GM21447 (cell line): ENCODE measurements at regions not wholly inside any gene's neighbourhood (a gene's known extent, or its start where the extent isn't known, plus 50 kb on each side); places are given as distances from the start of the nearest gene placed in this dataset.

Experiments
- ATAC-seq: cut with Tn5 transposase; IDR thresholded peaks from one replicate; pipeline ENCODE4 v1.9.1; 2021; ENCODE audit not compliant: unreplicated experiment

DNA sequence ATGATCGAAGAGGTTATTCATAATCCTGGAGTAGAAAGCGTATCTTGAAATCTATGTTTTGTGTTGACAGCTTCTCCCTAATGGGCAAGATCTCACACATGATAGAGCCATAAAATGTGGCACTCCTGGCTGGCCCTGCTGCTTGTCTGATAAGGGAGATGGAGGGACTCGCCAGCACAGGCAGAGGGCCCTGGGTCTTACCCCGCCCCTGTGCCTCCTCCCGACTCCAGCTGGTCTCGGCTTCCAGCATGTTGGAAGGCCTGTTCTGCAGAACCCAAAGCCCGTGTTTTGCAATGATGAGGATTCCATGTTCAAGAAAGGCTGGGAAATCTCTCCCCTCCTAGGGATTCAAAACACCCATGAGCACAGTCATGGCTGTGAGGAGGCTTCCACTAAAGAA, 106.7 kb upstream of the SDK2 start:
- no peak for ATAC-seq

- no peak for ATAC-seq
Measured at GRCh38 chr17:73753751-73754496, 109.7 kb upstream of the SDK2 start.

DNA sequence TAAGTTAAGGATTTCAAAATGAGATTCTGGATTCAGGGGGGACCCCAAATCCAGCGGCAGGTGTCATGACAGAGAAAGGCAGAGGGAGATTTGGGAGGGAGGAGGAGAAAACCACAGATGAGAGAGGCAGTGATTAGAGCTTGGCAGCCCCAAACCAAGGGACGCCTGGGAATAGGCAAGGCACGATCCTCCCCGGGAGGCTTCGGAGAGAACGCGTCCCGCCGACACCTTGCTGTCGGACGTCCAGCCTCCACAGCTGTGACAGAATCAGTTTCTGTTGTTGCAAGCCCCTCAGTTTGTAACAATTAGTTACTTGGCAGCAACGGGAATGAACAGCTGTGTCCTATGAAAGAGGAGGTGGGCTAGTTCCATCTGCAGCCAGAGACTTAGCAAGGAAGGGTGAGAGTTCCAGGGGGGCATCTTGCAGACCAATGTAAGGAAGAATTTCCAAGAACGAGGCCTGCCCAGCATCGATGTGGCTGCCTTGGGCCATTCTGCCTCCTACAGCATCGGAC, 110.7 kb upstream of the SDK2 start:
- ATAC-seq, result no peak

- no peak for ATAC-seq
Measured at GRCh38 chr17:73757420-73757819, 113.2 kb upstream of the SDK2 start.

DNA sequence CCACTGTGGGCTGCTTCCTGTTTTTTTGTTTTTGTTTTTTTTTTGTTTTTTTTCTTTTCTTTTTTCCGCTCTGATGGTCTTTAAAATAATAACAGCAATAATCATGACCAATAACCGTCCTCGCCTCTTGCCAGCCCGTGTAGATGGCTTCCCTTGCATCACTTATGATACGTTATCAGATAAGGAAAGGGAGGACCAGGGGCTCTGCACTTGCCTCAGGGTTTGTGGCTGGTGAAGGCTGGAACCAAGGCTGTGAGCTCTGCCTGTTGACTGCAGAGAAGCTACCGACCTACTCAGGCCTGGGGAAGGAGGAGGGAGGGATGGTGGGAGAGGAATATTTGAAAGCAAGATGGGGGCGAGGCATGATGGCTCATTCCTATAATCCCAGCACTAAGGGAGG, 114.0 kb upstream of the SDK2 start:
- no peak for ATAC-seq

DNA sequence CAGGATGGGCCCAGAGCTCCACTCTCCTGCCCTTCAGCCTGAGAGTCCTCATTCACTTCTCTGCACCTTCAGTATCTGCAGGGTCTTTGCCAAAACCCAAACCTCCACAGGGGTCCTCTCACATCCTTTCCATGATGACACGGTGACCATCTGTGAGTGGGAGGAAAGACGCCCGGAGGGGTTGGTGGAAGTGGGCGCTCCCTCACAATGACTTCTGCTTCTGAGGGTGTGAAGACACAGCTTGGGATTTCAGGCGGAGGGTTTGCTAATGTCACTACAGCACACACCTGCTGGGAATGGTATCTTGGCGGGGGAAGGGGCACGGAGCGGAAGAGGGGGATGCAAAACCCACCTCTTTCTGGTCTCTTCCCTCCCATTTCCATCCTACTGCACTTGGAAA, 115.1 kb upstream of the SDK2 start:
- no peak for ATAC-seq

- ATAC-seq, result no peak
Measured at GRCh38 chr17:73759734-73760438, 115.6 kb upstream of the SDK2 start.

DNA sequence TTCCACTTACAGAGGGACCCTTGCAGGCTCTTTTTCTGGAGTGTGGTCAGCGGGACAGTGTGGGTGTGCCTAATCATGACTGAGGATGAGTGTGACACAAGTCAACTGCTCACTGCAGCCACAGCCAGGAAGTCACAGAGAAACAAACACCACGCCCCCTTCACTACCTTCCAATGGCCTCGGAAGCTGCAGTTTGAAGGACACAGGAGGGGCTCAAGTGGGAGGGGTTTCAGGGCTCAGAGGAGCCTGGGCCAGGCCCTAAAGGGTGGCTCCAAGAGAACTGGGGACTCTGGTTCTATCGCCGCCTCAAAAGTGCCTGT, 116.2 kb upstream of the SDK2 start:
- no peak for ATAC-seq

DNA sequence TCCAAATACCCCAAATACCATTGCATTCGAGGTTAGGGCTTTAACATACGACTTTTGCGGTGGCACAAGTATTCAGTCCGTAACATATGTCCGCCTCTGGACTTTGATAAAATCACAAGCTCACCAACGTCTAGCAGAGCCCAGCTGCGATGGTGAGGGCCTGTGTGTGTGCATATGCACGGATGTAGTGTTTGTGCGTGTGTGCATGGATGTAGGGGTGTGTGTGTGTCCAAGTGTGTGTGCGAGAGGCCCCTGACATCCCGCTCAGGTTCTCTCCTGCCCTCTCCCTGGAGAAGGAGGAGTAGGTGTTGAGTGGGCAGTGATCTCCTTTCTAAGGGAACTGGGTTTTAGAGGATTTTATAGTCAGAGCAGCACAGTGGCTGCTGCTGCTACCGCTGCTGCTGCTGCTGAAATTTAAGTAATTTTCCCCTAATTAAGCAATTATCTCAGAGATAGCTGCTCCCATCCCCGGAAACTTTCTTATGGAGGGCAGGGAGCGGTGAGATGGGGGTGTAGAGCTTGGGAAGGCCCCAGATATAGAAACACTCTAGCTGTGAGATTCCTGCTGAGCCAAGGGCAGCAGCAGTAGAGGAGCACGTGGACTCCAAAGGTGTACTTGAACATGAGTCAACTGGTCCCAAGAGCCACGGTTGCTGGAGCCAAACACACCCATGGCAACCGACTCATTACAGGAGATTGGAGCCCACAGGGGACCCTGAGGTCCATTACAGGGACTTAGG, 121.7 kb upstream of the SDK2 start:
- ATAC-seq, result no peak

DNA sequence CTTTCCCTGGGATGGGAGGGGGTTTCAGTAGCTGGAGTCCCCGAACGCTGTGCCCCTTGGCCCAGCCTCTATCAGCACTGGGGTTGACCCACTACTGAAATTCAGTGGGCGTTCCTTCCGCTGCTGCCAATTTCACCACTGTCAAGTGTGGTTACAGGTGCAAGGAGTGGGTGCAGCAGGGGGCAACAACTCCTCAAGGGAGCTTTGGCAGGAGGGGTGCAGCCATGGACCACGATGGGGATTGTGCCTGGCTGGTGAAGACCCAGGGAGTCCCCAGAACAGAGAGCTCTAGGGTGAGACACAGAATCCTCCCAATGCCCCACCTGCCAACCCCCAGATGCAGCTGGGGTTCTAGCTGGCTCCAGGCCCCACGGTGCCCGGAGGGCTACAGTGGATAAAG, 123.5 kb upstream of the SDK2 start:
- ATAC-seq, result no peak

DNA sequence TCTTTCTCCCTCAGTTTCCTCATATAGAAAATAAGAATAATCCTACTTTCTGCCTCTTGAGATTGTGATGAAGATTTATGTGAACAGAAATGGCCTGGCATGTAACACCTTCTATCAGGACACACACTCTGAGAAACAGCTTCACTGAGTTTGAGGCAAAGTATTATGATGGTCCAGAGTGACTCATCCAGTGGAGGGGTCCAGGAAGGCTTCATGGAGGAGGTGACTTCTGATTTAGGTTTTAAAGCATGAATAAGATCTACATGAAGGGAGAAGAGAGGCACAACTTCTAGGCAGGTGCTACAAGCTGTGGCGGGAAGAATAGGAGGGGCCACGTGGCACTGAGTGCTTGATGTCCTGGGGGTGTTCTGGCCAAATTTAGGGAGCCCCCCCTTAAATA, 124.4 kb upstream of the SDK2 start:
- ATAC-seq, result no peak

DNA sequence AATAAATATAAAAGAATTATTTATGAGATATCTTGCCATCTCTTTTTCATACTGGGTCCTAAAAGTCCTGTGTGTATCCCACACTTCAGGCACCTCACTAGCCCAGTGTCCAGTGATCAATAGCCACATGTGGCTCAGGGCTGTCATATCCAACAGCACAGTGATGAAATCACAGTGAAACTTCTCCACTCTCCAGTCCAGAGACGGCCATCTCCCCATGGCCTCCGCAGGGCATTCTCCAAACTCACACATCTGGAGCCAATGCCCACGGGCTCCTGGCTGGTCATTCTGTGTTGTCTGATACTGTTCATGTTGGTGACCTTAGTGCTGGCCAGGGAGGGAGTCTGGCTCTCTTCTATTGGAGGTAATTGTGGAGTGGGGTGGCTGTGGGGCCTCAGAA, 125.2 kb upstream of the SDK2 start:
- no peak for ATAC-seq

- ATAC-seq, result no peak
Measured at GRCh38 chr17:73770115-73770848, 126.0 kb upstream of the SDK2 start.

DNA sequence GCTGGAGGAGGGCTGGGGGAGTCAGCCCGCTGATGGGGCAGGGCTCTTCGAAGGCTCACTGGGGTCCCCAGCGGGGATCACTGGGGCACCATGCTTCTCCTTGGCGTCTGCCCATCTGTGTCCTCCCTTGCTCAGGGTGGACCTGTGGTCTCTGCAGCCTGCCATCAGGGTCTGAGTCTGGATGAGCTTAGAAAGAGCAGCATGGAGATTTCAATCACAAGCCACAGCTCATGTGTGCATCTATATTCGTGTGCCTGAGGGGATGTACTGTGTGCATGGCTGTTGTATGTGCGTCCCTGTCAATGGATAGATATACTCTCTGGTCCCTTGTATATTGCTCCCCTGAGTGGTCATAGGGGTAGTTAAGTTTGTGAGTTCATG, 126.6 kb upstream of the SDK2 start:
- no peak for ATAC-seq

DNA sequence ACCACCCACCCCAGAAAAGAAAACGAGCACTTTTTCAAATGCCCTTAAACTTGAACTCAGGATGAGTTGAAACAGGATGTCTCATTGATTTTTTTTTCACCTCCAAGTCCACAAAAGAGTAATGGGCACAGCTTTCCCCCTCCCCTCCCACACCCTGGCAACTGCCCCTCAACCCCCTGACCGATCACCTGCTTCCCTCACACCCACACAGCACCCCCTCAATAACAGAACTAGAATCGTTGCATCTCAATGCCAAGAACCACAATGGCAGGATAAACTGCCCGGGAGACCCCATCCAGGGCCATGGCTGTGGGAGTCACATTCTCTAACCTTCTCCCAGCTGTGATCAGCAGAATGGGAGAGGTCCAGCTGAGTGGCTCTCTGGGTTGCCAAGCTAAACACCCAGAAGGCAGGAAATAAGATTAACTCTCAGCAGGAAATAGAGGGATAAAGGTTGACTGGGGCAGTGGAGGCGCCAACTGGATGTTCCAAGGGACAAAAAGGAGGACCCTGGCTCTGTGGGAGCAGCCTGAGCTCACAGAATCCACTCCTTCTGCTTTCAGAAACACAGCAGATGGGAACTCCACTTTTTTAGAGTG, 128.0 kb upstream of the SDK2 start:
- ATAC-seq, result no peak

DNA sequence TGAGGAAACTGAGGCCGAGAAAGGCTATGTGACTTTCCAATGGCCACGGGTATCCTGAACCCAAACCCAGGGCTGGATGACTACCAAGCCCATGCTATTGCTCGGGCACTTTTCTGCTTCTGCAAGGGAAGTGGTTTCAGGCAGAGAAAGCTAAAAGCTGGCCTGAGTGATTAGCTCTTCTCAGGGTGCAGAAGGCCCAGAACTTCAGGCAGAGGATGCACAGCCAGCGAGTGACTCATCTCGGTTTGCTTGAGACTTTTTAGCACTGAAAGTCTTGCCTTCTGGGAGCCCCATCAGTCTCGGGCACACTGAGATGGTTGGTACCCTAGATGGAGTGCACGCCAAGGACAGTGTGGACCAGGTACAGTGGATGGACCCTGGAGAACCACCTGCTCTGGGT, 129.5 kb upstream of the SDK2 start:
- no peak for ATAC-seq

- ATAC-seq, result no peak
Measured at GRCh38 chr17:73774852-73775251, 130.6 kb upstream of the SDK2 start.

GRCh38 chr17:73776351-73777130, 132.3 kb upstream of the SDK2 start:
- no peak for ATAC-seq

- no peak for ATAC-seq
Measured at GRCh38 chr17:73777131-73777449, 132.8 kb upstream of the SDK2 start.

DNA sequence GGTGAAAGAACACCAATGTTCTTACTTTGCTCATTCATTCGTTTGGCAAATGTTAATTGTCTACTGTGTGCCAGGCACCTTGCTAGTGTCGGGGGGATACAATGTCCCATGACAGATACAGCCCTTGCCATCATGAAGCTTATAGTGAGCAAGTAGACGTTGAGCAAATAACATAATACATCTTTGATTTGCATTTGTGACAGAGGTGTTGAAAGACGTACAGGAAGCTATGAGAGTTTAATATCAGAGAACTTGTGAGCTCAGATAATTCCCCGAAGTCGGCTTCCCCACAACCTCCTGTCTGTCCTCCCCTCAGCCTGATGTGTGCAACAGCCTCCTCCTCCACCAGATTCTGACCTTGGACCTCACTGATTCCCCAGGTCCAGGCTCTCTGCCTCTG, 138.0 kb upstream of the SDK2 start:
- ATAC-seq, result no peak
